ENCODE measurements at regions not wholly inside any gene's neighbourhood (a gene's known extent, or its start where the extent isn't known, plus 50 kb on each side); places are given as distances from the start of the nearest gene placed in this dataset.

DNA sequence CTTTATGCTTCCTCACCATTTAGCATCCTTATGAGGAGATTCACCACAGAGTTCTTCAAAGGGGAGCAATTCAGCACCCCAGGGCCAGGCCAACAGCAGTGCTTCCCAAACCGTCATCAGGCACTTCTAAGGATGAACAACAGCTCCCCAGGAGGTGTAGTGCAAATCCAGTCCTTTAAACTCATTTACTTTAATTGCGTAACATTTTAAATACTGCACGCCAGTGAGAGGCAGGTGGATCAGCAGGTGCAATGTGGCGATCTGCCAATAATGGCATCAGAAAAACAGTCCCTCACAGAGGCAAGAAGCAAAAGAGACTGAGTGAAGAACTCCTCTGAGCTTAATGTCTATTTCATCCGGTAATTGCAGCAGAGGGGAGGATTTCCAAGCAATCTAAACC lies 770.9 kb upstream of the FOXG1 start:
- TF ChIP-seq, protein P1, sequence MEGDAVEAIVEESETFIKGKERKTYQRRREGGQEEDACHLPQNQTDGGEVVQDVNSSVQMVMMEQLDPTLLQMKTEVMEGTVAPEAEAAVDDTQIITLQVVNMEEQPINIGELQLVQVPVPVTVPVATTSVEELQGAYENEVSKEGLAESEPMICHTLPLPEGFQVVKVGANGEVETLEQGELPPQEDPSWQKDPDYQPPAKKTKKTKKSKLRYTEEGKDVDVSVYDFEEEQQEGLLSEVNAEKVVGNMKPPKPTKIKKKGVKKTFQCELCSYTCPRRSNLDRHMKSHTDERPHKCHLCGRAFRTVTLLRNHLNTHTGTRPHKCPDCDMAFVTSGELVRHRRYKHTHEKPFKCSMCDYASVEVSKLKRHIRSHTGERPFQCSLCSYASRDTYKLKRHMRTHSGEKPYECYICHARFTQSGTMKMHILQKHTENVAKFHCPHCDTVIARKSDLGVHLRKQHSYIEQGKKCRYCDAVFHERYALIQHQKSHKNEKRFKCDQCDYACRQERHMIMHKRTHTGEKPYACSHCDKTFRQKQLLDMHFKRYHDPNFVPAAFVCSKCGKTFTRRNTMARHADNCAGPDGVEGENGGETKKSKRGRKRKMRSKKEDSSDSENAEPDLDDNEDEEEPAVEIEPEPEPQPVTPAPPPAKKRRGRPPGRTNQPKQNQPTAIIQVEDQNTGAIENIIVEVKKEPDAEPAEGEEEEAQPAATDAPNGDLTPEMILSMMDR (optimal IDR thresholded peaks at IDR 0.05 in 1 of 3, IDR thresholded peaks at IDR 0.05 in 1 of 3, conservative IDR thresholded peaks at IDR 0.05 in 1 of 3; ENCODE audit: extremely low read depth in 1 of 3, insufficient read depth in 2 of 3, low read length in 3 of 3): no peak
- TF ChIP-seq EZH2 (IDR thresholded peaks at IDR 0.05; ENCODE audit: low read length): no peak

All from keratinocyte (primary cell).